Activated CD4-positive, alpha-beta T cell treated with anti-CD3 and anti-CD28 coated beads, Interleukin-2, amount 10 ng/mL, durations not matched to agents 24 days and 14 days (primary cell): ENCODE measurements at regions not wholly inside any gene's neighbourhood (a gene's known extent, or its start where the extent isn't known, plus 50 kb on each side); places are given as distances from the start of the nearest gene placed in this dataset.

Experiments used
- DNase-seq: peaks from one replicate; pipeline ENCODE4 v3.0.0; 2022
- H3K27ac Mint-ChIP-seq: one replicate; pipeline ENCODE4 v1.8.0; 2022; ENCODE audit warnings: mild to moderate bottlenecking, mixed read lengths
- H3K27me3 Mint-ChIP-seq: one replicate; pipeline ENCODE4 v1.8.0; 2022; ENCODE audit warnings: mixed read lengths
- H3K36me3 Mint-ChIP-seq: one replicate; pipeline ENCODE4 v1.8.0; 2022; ENCODE audit warnings: low read depth, mild to moderate bottlenecking, mixed read lengths
- H3K4me1 Mint-ChIP-seq: one replicate; pipeline ENCODE4 v1.8.0; 2021; ENCODE audit warnings: mixed read lengths
- H3K4me3 Mint-ChIP-seq: one replicate; pipeline ENCODE4 v1.8.0; 2022; ENCODE audit warnings: mild to moderate bottlenecking, moderate library complexity, mixed read lengths
- H3K9me3 Mint-ChIP-seq: one replicate; pipeline ENCODE4 v1.8.0; 2021; ENCODE audit warnings: mixed read lengths
- intact Hi-C: fragments of 100-400 bp; cut with micrococcal nuclease; formaldehyde crosslinking; loops from one replicate; pipeline ENCODE4 v1.15.1; 2023

- intact Hi-C loops = no loop called here
- Mint-ChIP-seq H3K4me3 (no peak overlapping the region), H3K4me1 (no peaks in the 10 kb centered on the region), H3K36me3 (no peaks in the 10 kb centered on the region), H3K27me3 (no peaks in the 10 kb centered on the region), H3K9me3 (no peaks in the 10 kb centered on the region), H3K27ac (no peak overlapping the region)
- no peak for DNase-seq
These were observed 211.6 kb downstream of the SH2D1A start for GRCh38 chrX:124557976-124558375.

DNA sequence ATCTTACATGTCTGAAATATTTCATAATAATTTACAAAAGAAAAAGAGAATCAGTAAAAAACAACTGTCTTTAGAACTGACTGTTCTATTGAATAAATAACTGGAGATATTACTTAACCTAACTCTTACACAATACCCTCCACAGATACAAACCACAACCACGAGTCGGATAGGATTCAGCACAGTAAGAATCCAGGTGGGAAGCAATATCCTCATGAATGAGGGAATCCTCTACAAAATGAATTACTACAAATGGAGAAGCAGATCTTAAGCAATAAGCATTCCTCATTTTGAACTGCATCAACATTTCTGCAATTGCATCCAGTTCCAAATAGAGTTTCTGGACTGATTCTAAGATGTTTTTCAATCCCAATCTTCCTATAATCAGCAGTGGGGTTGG is 227.1 kb downstream of the SH2D1A start:
- Mint-ChIP-seq H3K27me3 (no peaks in the 10 kb centered on the region), H3K4me3 (no peak overlapping the region), H3K36me3 (no peaks in the 10 kb centered on the region), H3K9me3 (no peaks in the 10 kb centered on the region), H3K4me1 (no peaks in the 10 kb centered on the region), H3K27ac (no peak overlapping the region)
- intact Hi-C loops = no loop called here
- DNase-seq = no peak

- DNase-seq = no peak
- Mint-ChIP-seq H3K36me3 (no peaks in the 10 kb centered on the region), H3K27ac (no peak overlapping the region), H3K4me3 (no peak overlapping the region), H3K27me3 (no peaks in the 10 kb centered on the region), H3K9me3 (peaks cover 3% of the 10 kb centered on the region), H3K4me1 (no peaks in the 10 kb centered on the region)
- intact Hi-C loops = no loop called here
These were observed 246.4 kb downstream of the SH2D1A start for GRCh38 chrX:124592744-124593143.

DNA sequence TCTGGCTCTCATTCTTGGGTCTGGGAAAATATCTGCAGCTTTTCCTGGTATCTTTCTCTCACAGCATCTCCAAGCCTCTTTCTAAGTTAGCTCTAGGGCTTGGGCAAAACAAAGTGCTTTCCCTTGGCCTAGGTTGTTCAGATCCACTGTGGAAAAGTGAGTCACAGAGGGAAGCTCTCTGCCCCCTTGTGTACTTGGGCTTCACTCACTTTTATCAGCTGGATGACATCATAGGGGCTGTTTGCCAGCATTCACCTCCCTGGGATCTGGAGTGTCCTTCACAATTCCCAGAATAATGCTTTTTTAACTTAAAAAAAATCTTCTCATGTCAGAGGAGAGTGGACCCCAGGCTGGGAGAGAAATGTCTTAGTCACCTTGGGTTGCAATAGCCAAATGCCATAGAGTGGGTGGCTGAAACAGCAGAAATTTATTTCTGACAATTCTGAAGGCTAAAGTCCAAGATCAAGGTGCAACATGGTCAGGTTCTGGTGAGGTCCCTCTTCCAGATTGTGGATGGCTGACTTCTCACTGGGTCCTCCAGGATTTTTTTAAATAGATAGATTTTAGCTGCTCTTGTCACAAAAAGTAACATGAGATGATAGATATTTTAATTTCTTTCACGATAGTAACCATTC is 247.8 kb downstream of the SH2D1A start:
- no peaks in the 10 kb centered on the region for H3K4me1 Mint-ChIP-seq
- no peak for DNase-seq
- peaks cover 3% of the 10 kb centered on the region for H3K9me3 Mint-ChIP-seq
- intact Hi-C loops = no loop called here
- no peak overlapping the region for H3K4me3 Mint-ChIP-seq
- H3K36me3 Mint-ChIP-seq = no peaks in the 10 kb centered on the region
- no peaks in the 10 kb centered on the region for H3K27me3 Mint-ChIP-seq
- H3K27ac Mint-ChIP-seq = no peak overlapping the region

GRCh38 chrX:124605511-124605910 is 259.1 kb downstream of the SH2D1A start:
- intact Hi-C loops = no loop called here
- H3K4me3 Mint-ChIP-seq = no peak overlapping the region
- H3K27me3 Mint-ChIP-seq = no peaks in the 10 kb centered on the region
- no peak for DNase-seq
- H3K36me3 Mint-ChIP-seq = no peaks in the 10 kb centered on the region
- no peak overlapping the region for H3K27ac Mint-ChIP-seq
- H3K4me1 Mint-ChIP-seq = no peaks in the 10 kb centered on the region
- no peaks in the 10 kb centered on the region for H3K9me3 Mint-ChIP-seq

- no peak overlapping the region for H3K4me3 Mint-ChIP-seq
- H3K36me3 Mint-ChIP-seq = no peaks in the 10 kb centered on the region
These were observed 260.4 kb downstream of the SH2D1A start for GRCh38 chrX:124606724-124607123.

DNA sequence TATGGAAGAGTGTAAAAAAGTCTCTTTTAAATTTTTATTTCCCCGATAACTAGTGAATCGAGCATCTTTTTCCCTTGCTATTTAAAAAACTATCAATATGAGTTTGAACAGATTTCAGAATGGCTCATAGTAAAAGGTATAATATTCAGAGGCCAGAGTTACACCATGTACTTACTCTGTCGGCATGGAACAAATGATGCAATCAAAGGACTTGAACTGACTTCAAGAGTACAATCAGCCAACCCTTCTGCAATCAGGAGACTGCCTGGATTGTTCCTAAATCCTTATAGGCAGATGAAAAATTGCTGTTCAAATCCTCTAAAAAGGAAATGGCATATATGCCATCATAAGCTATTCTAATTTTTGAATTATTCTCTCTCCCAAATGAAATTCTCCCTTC is 273.3 kb downstream of the SH2D1A start:
- Mint-ChIP-seq H3K27ac (no peak overlapping the region), H3K4me1 (no peaks in the 10 kb centered on the region), H3K4me3 (no peak overlapping the region), H3K36me3 (no peaks in the 10 kb centered on the region), H3K27me3 (no peaks in the 10 kb centered on the region), H3K9me3 (no peaks in the 10 kb centered on the region)
- no peak for DNase-seq
- intact Hi-C loops = no loop called here

More at GRCh38 chrX:124606724-124607123, 260.4 kb downstream of the SH2D1A start:
- no peaks in the 10 kb centered on the region for H3K4me1 Mint-ChIP-seq
- H3K27ac Mint-ChIP-seq = no peak overlapping the region
- no peak for DNase-seq
- H3K27me3 Mint-ChIP-seq = no peaks in the 10 kb centered on the region
- intact Hi-C loops = no loop called here
- no peaks in the 10 kb centered on the region for H3K9me3 Mint-ChIP-seq

DNA sequence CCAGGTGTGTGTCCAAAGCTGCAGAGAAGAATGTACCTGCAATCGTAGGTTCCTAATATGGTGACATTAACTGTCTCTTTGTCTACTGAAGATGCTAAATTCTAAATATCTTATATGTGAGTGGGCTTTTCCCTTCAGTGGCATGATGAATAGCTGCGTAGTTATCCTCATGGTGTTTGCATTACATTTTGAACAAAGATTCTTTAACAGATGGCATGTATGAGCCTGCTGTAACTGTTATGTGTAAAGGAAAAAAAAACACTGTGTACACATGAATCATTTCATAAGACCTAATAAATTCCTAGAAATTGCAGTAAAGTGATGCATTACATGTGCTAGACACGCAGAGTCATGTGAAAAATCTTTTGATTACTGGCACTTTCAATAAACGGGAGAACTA is 288.0 kb downstream of the SH2D1A start:
- Mint-ChIP-seq H3K27me3 (no peaks in the 10 kb centered on the region), H3K36me3 (no peaks in the 10 kb centered on the region), H3K4me1 (no peaks in the 10 kb centered on the region), H3K27ac (no peak overlapping the region), H3K9me3 (no peaks in the 10 kb centered on the region), H3K4me3 (no peak overlapping the region)
- intact Hi-C loops = no loop called here
- DNase-seq = no peak

GRCh38 chrX:124641737-124642491 is 295.6 kb downstream of the SH2D1A start:
- Mint-ChIP-seq H3K27ac (no peak overlapping the region), H3K4me1 (no peaks in the 10 kb centered on the region), H3K36me3 (no peaks in the 10 kb centered on the region), H3K9me3 (no peaks in the 10 kb centered on the region), H3K4me3 (no peak overlapping the region), H3K27me3 (no peaks in the 10 kb centered on the region)
- intact Hi-C loops = no loop called here
- no peak for DNase-seq

GRCh38 chrX:124646403-124646802 is 300.0 kb downstream of the SH2D1A start:
- H3K4me1 Mint-ChIP-seq = no peaks in the 10 kb centered on the region
- H3K9me3 Mint-ChIP-seq = no peaks in the 10 kb centered on the region
- DNase-seq = no peak
- H3K27ac Mint-ChIP-seq = no peak overlapping the region
- no peaks in the 10 kb centered on the region for H3K36me3 Mint-ChIP-seq
- no peaks in the 10 kb centered on the region for H3K27me3 Mint-ChIP-seq
- intact Hi-C loops = no loop called here
- H3K4me3 Mint-ChIP-seq = no peak overlapping the region

DNA sequence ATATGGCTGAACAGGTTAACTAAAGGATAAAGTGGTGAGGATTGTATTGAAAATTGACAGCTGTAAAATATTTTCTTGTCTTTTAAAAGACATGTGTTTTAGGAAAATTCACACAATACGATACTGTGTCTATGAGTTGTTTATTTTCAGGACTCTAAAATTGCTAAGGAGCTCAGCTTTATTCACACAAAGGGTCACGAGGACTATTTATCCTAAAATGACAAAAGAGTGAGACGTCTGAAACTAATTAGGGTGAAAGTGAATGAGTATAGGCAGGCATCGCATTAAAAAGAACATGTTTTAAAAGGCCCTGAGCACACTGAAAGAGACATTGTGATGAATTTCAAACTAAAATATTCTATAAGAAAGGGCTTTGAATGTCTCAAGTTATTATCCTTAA is 304.7 kb downstream of the SH2D1A start:
- no peak for DNase-seq
- intact Hi-C loops = no loop called here
- H3K4me3 Mint-ChIP-seq = no peak overlapping the region
- H3K27ac Mint-ChIP-seq = no peak overlapping the region
- H3K36me3 Mint-ChIP-seq = no peaks in the 10 kb centered on the region
- no peaks in the 10 kb centered on the region for H3K4me1 Mint-ChIP-seq
- H3K27me3 Mint-ChIP-seq = no peaks in the 10 kb centered on the region
- H3K9me3 Mint-ChIP-seq = no peaks in the 10 kb centered on the region

GRCh38 chrX:124665621-124666400 is 319.4 kb downstream of the SH2D1A start:
- H3K4me1 Mint-ChIP-seq = peaks cover 2% of the 10 kb centered on the region
- no peaks in the 10 kb centered on the region for H3K9me3 Mint-ChIP-seq
- no peak overlapping the region for H3K27ac Mint-ChIP-seq
- H3K36me3 Mint-ChIP-seq = no peaks in the 10 kb centered on the region
- no peaks in the 10 kb centered on the region for H3K27me3 Mint-ChIP-seq
- no peak for DNase-seq
- no peak overlapping the region for H3K4me3 Mint-ChIP-seq
- intact Hi-C loops = no loop called here

GRCh38 chrX:124679199-124679598 is 332.8 kb downstream of the SH2D1A start:
- DNase-seq = no peak
- Mint-ChIP-seq H3K4me1 (no peaks in the 10 kb centered on the region), H3K27me3 (no peaks in the 10 kb centered on the region), H3K4me3 (no peak overlapping the region), H3K36me3 (no peaks in the 10 kb centered on the region), H3K27ac (no peak overlapping the region), H3K9me3 (no peaks in the 10 kb centered on the region)
- intact Hi-C loops = no loop called here

DNA sequence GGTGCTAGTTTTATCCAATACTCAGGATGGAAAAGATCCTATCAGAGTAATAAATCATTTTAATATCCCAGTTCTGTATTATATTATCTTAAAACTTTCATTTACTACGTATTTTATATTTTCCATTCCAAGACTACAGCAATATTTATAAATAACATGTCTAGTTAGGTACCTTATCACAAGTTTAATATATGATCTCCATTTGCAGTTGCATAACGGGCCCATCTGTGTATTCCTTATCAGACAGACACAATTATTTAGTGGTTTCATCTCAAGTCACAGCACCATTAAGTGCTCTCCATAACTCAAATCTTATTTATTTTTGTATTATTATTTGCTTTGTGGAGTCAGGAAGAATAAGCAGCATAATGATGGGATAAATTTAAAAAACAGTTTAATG is 333.9 kb downstream of the SH2D1A start:
- Mint-ChIP-seq H3K27me3 (no peaks in the 10 kb centered on the region), H3K9me3 (no peaks in the 10 kb centered on the region), H3K4me3 (no peak overlapping the region), H3K4me1 (no peaks in the 10 kb centered on the region), H3K27ac (no peak overlapping the region), H3K36me3 (no peaks in the 10 kb centered on the region)
- no peak for DNase-seq
- intact Hi-C loops = no loop called here
